SK-N-SH (cell line): ENCODE measurements at regions not wholly inside any gene's neighbourhood (a gene's known extent, or its start where the extent isn't known, plus 50 kb on each side); places are given as distances from the start of the nearest gene placed in this dataset.

Experiments
- CTCF ChIA-PET: fragments of 300-600, 350-600 bp; formaldehyde crosslinking; extraction: SDS; loops from one replicate; lab custom pipeline; 2021; lab: Yijun Ruan, JAX
- POLR2A ChIA-PET: fragments of 350-600 bp; sonication (Branson Sonifier 250); formaldehyde crosslinking; extraction: SDS; loops from one replicate; lab custom pipeline; 2020; ENCODE audit warnings: antibody characterized with exemption, inconsistent platforms; lab: Yijun Ruan, JAX
- DNase-seq: peaks from one replicate; pipeline ENCODE4 v3.0.0; 2012
- H2AFZ ChIP-seq: fragments of 200-600 bp; sonication (generic); 2 replicates; pipeline ENCODE4 v1.8.1; 2016; ENCODE audit warnings: antibody characterized with exemption, mild to moderate bottlenecking, low read depth
- H3F3A ChIP-seq: fragments of 200-600 bp; sonication (generic); replicated peaks from 2 replicates; pipeline ENCODE3; 2016; ENCODE audit warnings: antibody characterized with exemption, mild to moderate bottlenecking; ENCODE audit not compliant: insufficient read depth
- H3K27ac ChIP-seq, 2 experiments: fragments of 200-500 bp in 1 of 2; fragments of 200-600 bp in 1 of 2; sonication (Bioruptor generic) in 1 of 2; sonication (generic), shearing (Covaris generic) in 1 of 2; 2 replicates each; pipeline versions ENCODE4 v1.5.1 to v1.6.1; 2014 to 2016; ENCODE audit warnings: low read depth in 2 of 2, inconsistent platforms in 1 of 2, low read length in 1 of 2, mild to moderate bottlenecking in 1 of 2, mixed read lengths in 1 of 2
- H3K27me3 ChIP-seq: fragments of 200-600 bp; sonication (generic), shearing (Covaris generic); 2 replicates; pipeline ENCODE4 v1.6.1; 2016; ENCODE audit warnings: mixed run types; ENCODE audit not compliant: insufficient read depth
- H3K36me3 ChIP-seq, 2 experiments: fragments of 200-500 bp in 1 of 2; fragments of 200-600 bp in 1 of 2; sonication (Bioruptor generic) in 1 of 2; sonication (generic) in 1 of 2; replicated peaks in 1 of 2; 2 replicates each; pipeline versions ENCODE3 to v1.5.1; 2014 to 2016; ENCODE audit warnings: low read length in 1 of 2, mild to moderate bottlenecking in 1 of 2; ENCODE audit not compliant: insufficient read depth in 2 of 2, control insufficient read depth in 1 of 2
- H3K4me1 ChIP-seq, 2 experiments: fragments of 200-500 bp in 1 of 2; fragments of 200-600 bp in 1 of 2; sonication (Bioruptor generic) in 1 of 2; sonication (generic), shearing (Covaris generic) in 1 of 2; 2 replicates each; pipeline versions ENCODE4 v1.5.1 to v1.6.1; 2014 to 2016; ENCODE audit warnings: low read depth in 1 of 2, low read length in 1 of 2, mixed run types in 1 of 2; ENCODE audit not compliant: insufficient read depth in 2 of 2, control insufficient read depth in 1 of 2
- H3K4me2 ChIP-seq: fragments of 200-600 bp; sonication (generic), shearing (Covaris generic); 2 replicates; pipeline ENCODE4 v1.6.1; 2017; ENCODE audit warnings: mixed run types
- H3K4me3 ChIP-seq, 2 experiments: fragments of 200-500 bp in 1 of 2; fragments of 200-600 bp in 1 of 2; sonication (Bioruptor generic) in 1 of 2; sonication (generic), shearing (Covaris generic) in 1 of 2; 2 replicates each; pipeline versions ENCODE4 v1.5.1 to v1.8.1; 2014 to 2016; ENCODE audit warnings: low read depth in 2 of 2, inconsistent platforms in 1 of 2, low read length in 1 of 2, mild to moderate bottlenecking in 1 of 2, mixed read lengths in 1 of 2, moderate library complexity in 1 of 2
- H3K79me2 ChIP-seq: fragments of 200-600 bp; sonication (generic); 2 replicates; pipeline ENCODE4 v1.8.1; 2017; ENCODE audit warnings: mild to moderate bottlenecking; ENCODE audit not compliant: insufficient read depth
- H3K9ac ChIP-seq: fragments of 200-600 bp; sonication (generic); 2 replicates; pipeline ENCODE4 v1.6.1; 2017; ENCODE audit warnings: mixed run types
- H3K9me2 ChIP-seq: fragments of 200-600 bp; sonication (generic); 2 replicates; pipeline ENCODE4 v1.6.1; 2017; ENCODE audit warnings: mixed run types
- H3K9me3 ChIP-seq: fragments of 200-600 bp; sonication (generic); 2 replicates; pipeline ENCODE4 v1.6.1; 2017; ENCODE audit warnings: mixed run types, mild to moderate bottlenecking, moderate library complexity
- H4K20me1 ChIP-seq: fragments of 200-600 bp; sonication (generic); 2 replicates; pipeline ENCODE4 v1.6.1; 2017; ENCODE audit warnings: mild to moderate bottlenecking, mixed run types; ENCODE audit not compliant: insufficient read depth
- CTCF ChIP-seq: fragments of 200-600 bp; sonication (generic); IDR thresholded peaks from 2 replicates; pipeline ENCODE4 v1.6.1; 2017; ENCODE audit warnings: antibody characterized with exemption, mild to moderate bottlenecking, moderate library complexity
- ELF1 ChIP-seq: IDR thresholded peaks from 2 replicates; pipeline ENCODE4 v1.4.0; 2012
- EP300 ChIP-seq, 2 experiments: IDR thresholded peaks; 2 replicates each; pipeline versions ENCODE4 v1.4.0 to v1.6.1; 2012; ENCODE audit warnings: borderline replicate concordance in 1 of 2, low read depth in 1 of 2, low read length in 1 of 2
- FOSL2 ChIP-seq: IDR thresholded peaks from 2 replicates; pipeline ENCODE4 v1.4.0; 2012; ENCODE audit warnings: low read depth, mild to moderate bottlenecking, moderate library complexity, borderline replicate concordance
- FOXJ3 ChIP-seq: sonication (generic); formaldehyde crosslinking; IDR thresholded peaks from 2 replicates; pipeline ENCODE4 v1.5.1; 2020; ENCODE audit warnings: mild to moderate bottlenecking, missing genetic modification reagents
- FOXM1 ChIP-seq: IDR thresholded peaks from 2 replicates; pipeline ENCODE4 v1.4.0; 2012; ENCODE audit warnings: low read depth, mild to moderate bottlenecking
- GABPA ChIP-seq: IDR thresholded peaks from 2 replicates; pipeline ENCODE4 v1.4.0; 2012; ENCODE audit warnings: low read depth, mild to moderate bottlenecking
- GATA2 ChIP-seq: sonication (generic); formaldehyde crosslinking; IDR thresholded peaks from 2 replicates; pipeline ENCODE4 v1.5.0; 2020; ENCODE audit warnings: mild to moderate bottlenecking, missing genetic modification reagents
- IRF3 ChIP-seq: fragments of 150-350 bp; IDR thresholded peaks from 2 replicates; pipeline ENCODE4 v1.6.1; 2016; ENCODE audit warnings: mild to moderate bottlenecking, low read depth, low read length
- JUND ChIP-seq: IDR thresholded peaks from 2 replicates; pipeline ENCODE4 v1.4.0; 2012
- MAX ChIP-seq: IDR thresholded peaks from 2 replicates; pipeline ENCODE4 v1.4.0; 2012; ENCODE audit warnings: low read depth
- RAD21 ChIP-seq: IDR thresholded peaks from 2 replicates; pipeline ENCODE4 v1.6.1; 2012; ENCODE audit warnings: mild to moderate bottlenecking, low read length
- REST ChIP-seq: IDR thresholded peaks from 2 replicates; pipeline ENCODE4 v1.6.1; 2012; ENCODE audit warnings: mild to moderate bottlenecking, low read depth, low read length, moderate library complexity
- SIN3A ChIP-seq: IDR thresholded peaks from 2 replicates; pipeline ENCODE4 v1.6.1; 2012; ENCODE audit warnings: low read depth, mild to moderate bottlenecking, low read length, moderate library complexity, borderline replicate concordance
- SMC3 ChIP-seq: IDR thresholded peaks from 2 replicates; pipeline ENCODE4 v1.6.1; 2012; ENCODE audit warnings: low read depth, low read length, improper control_type of control experiment
- TAF1 ChIP-seq: IDR thresholded peaks from 2 replicates; pipeline ENCODE4 v1.6.1; 2012; ENCODE audit warnings: low read depth, mild to moderate bottlenecking, low read length, moderate library complexity, borderline replicate concordance
- TCF12 ChIP-seq: IDR thresholded peaks from 2 replicates; pipeline ENCODE4 v1.4.0; 2012
- TEAD4 ChIP-seq: IDR thresholded peaks from 2 replicates; pipeline ENCODE4 v1.4.0; 2012; ENCODE audit warnings: mild to moderate bottlenecking, borderline replicate concordance; ENCODE audit not compliant: insufficient read depth
- USF2 ChIP-seq: fragments of 150-350 bp; IDR thresholded peaks from 2 replicates; pipeline ENCODE4 v1.6.1; 2017; ENCODE audit warnings: antibody characterized with exemption, low read length, low read depth, borderline replicate concordance
- ZBTB33 ChIP-seq: IDR thresholded peaks from 2 replicates; pipeline ENCODE4 v1.4.0; 2012; ENCODE audit warnings: low read depth, borderline replicate concordance
- WGBS: methylation state at CpG from one replicate; pipeline ENCODE4 v1.1.6; 2017; ENCODE audit warnings: low lambda C conversion rate; 5-methylcytosine and 5-hydroxymethylcytosine counted together

- TF ChIP-seq GABPA (no peak), REST (no peak), SMC3 (no peak), IRF3 (no peak), FOXJ3 (CRISPR knock-in tag) (no peak), GATA2 (CRISPR knock-in tag) (no peak), ELF1 (no peak)
Measured at GRCh38 chr12:24143928-24144327, 194.5 kb upstream of the SOX5 start (continued).

- H3K4me3 ChIP-seq: no peak overlapping the region
- no peak overlapping the region for H2AFZ ChIP-seq
- no peaks in the 10 kb centered on the region for H3K9me3 ChIP-seq
- H4K20me1 ChIP-seq: no peaks in the 10 kb centered on the region
- 69% methylated on average over 9 of the region's 9 CpGs for WGBS
- H3K27me3 ChIP-seq: no peaks in the 10 kb centered on the region
- no peak for DNase-seq
- no peak overlapping the region for H3K9ac ChIP-seq
- no peak overlapping the region for H3K27ac ChIP-seq
- no peaks in the 10 kb centered on the region for H3F3A ChIP-seq
- H3K9me2 ChIP-seq: no peaks in the 10 kb centered on the region
- TF ChIP-seq JUND: no peak
- no peak for TF ChIP-seq ZBTB33
- no peak for TF ChIP-seq FOSL2
- no peak for TF ChIP-seq CTCF
- no peak for TF ChIP-seq MAX
- TF ChIP-seq SIN3A: no peak
- TF ChIP-seq RAD21: no peak
- no peak for TF ChIP-seq TCF12
- TF ChIP-seq USF2: no peak
- TF ChIP-seq TAF1: no peak
- no peak for TF ChIP-seq FOXM1
- no peak for TF ChIP-seq TEAD4
- TF ChIP-seq EP300 (IDR thresholded peaks at IDR 0.05; ENCODE audit: borderline replicate concordance in 1 of 2, low read depth in 1 of 2, low read length in 1 of 2): no peak
- no peaks in the 10 kb centered on the region for H3K36me3 ChIP-seq
- H3K4me1 ChIP-seq: peaks cover 0 to 3% of the 10 kb centered on the region in 2 experiments; a peak in 1 of 4 replicates
- H3K4me2 ChIP-seq: no peak overlapping the region
- ChIA-PET CTCF (no interaction called here), POLR2A (no interaction called here)
- H3K79me2 ChIP-seq: no peaks in the 10 kb centered on the region
Measured at GRCh38 chr12:24139035-24139434, 189.6 kb upstream of the SOX5 start.
